ENCODE measurements at regions not wholly inside any gene's neighbourhood (a gene's known extent, or its start where the extent isn't known, plus 50 kb on each side); places are given as distances from the start of the nearest gene placed in this dataset.
A peak's percentile ranks its signal among the peaks of the same experiment; 100 is the strongest.

DNA sequence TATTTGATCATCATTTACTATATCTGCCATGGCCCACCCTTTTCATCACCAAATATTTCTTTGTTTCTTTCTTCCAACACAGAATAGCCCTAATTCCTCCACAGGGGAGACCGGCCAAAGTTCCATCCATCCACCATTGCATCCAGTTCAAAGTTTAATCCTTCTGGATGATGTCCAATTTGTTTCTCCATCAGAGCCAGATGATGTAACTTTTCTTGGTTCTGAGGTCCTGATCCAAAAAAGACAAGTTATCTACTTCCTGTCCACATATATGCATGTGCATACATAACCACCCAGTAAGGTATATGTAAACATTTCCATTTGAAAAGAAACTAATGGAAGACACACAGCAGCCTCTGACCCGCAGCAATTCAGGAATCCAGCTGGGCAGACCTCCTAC lies 237.3 kb downstream of the SHOX2 start:
- H3K9me3 ChIP-seq (ENCODE audit: low read depth): no peaks in the 10 kb centered on the region
- no peak overlapping the region for H3K4me2 ChIP-seq
- H3K79me2 ChIP-seq (ENCODE audit: low read depth): no peaks in the 10 kb centered on the region
- H3K4me3 ChIP-seq: no peak overlapping the region
- no peaks in the 10 kb centered on the region for H3K36me3 ChIP-seq
- peaks cover 14% of the 10 kb centered on the region for H3K4me1 Mint-ChIP-seq
- no peak overlapping the region for H3K27ac ChIP-seq
- H3K36me3 Mint-ChIP-seq: no peaks in the 10 kb centered on the region
- peaks cover 61% of the 10 kb centered on the region for H3K27me3 Mint-ChIP-seq (ENCODE audit: insufficient read depth, low read depth)
- H3F3A ChIP-seq (ENCODE audit: low read depth): no peaks in the 10 kb centered on the region
- no peaks in the 10 kb centered on the region for H4K20me1 ChIP-seq (ENCODE audit: low read depth)
- H3K9me3 Mint-ChIP-seq: peaks cover 2% of the 10 kb centered on the region
- TF ChIP-seq EZH2 (IDR thresholded peaks at IDR 0.05) (no peak), EZH2phosphoT487 (IDR thresholded peaks at IDR 0.05) (no peak)
- TF ChIP-seq, protein P1, sequence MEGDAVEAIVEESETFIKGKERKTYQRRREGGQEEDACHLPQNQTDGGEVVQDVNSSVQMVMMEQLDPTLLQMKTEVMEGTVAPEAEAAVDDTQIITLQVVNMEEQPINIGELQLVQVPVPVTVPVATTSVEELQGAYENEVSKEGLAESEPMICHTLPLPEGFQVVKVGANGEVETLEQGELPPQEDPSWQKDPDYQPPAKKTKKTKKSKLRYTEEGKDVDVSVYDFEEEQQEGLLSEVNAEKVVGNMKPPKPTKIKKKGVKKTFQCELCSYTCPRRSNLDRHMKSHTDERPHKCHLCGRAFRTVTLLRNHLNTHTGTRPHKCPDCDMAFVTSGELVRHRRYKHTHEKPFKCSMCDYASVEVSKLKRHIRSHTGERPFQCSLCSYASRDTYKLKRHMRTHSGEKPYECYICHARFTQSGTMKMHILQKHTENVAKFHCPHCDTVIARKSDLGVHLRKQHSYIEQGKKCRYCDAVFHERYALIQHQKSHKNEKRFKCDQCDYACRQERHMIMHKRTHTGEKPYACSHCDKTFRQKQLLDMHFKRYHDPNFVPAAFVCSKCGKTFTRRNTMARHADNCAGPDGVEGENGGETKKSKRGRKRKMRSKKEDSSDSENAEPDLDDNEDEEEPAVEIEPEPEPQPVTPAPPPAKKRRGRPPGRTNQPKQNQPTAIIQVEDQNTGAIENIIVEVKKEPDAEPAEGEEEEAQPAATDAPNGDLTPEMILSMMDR (IDR thresholded peaks at IDR 0.05): no peak
- no peak overlapping the region for H2AFZ ChIP-seq (replicated peaks)
- no peak for DNase-seq (ENCODE audit: low spot score)
- H3K9ac ChIP-seq: no peak overlapping the region
- H3K27ac Mint-ChIP-seq: no peak overlapping the region
- H3K4me3 Mint-ChIP-seq: no peak overlapping the region
- peaks cover 3% of the 10 kb centered on the region for H3K4me1 ChIP-seq
- no peaks in the 10 kb centered on the region for H3K27me3 ChIP-seq

- H3K36me3 Mint-ChIP-seq: no peaks in the 10 kb centered on the region
- Histone ChIP-seq H3K9me3 (ENCODE audit: low read depth) (no peaks in the 10 kb centered on the region), H3F3A (ENCODE audit: low read depth) (no peaks in the 10 kb centered on the region), H3K9ac (no peak overlapping the region), H3K79me2 (ENCODE audit: low read depth) (no peaks in the 10 kb centered on the region), H4K20me1 (ENCODE audit: low read depth) (no peaks in the 10 kb centered on the region), H3K27me3 (no peaks in the 10 kb centered on the region), H3K27ac (no peak overlapping the region), H3K36me3 (no peaks in the 10 kb centered on the region), H3K4me1 (no peaks in the 10 kb centered on the region), H2AFZ (replicated peaks) (no peak overlapping the region), H3K4me2 (no peak overlapping the region), H3K4me3 (no peak overlapping the region)
- no peak overlapping the region for H3K27ac Mint-ChIP-seq
- TF ChIP-seq, protein P1 (IDR thresholded peaks at IDR 0.05): no peak
- no peak for TF ChIP-seq EZH2phosphoT487 (IDR thresholded peaks at IDR 0.05)
- no peak for TF ChIP-seq EZH2 (IDR thresholded peaks at IDR 0.05)
- peaks cover 2% of the 10 kb centered on the region for H3K9me3 Mint-ChIP-seq
- peaks cover 14% of the 10 kb centered on the region for H3K4me1 Mint-ChIP-seq
- peaks cover 64% of the 10 kb centered on the region for H3K27me3 Mint-ChIP-seq (ENCODE audit: insufficient read depth, low read depth)
- H3K4me3 Mint-ChIP-seq: no peak overlapping the region
- no peak for DNase-seq (ENCODE audit: low spot score)
Observed at GRCh38 chr3:157868196-157868595, 238.0 kb downstream of the SHOX2 start.

DNA sequence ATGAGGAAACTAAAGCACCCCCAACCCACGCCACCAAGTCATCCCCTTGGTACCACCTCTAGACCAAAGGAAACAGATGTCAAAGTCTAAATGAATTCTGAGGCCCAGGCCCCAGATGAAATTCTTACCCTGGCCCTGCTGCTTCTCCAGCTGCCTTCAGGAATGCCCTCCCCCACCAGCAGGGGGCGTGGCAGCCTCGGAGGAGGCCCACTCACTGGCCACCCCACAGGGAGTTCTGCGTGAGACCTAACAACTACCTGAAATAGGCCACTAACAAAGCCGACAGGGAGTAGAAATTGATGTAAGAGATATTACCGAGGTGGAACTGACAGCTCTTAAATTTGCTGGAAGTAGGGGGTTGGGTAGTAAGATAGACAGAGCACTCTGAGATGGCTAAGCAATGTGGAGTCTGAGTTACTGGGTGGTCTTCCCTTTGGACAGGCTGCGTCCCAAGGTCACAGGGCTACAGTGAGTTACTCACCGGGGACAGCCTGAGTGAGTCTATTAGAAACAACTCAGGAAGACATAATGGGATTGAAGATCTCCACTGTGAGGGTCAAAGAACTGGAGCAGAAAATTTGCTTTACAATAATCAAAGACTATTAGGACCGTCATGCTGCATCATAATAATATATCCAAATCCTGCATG lies 240.7 kb downstream of the SHOX2 start:
- Histone ChIP-seq H3K27ac (no peak overlapping the region), H3K9me3 (ENCODE audit: low read depth) (no peaks in the 10 kb centered on the region), H3K27me3 (no peaks in the 10 kb centered on the region), H4K20me1 (ENCODE audit: low read depth) (no peaks in the 10 kb centered on the region), H3K4me1 (no peaks in the 10 kb centered on the region), H2AFZ (replicated peaks) (no peak overlapping the region), H3K9ac (no peak overlapping the region), H3K79me2 (ENCODE audit: low read depth) (no peaks in the 10 kb centered on the region), H3F3A (ENCODE audit: low read depth) (no peaks in the 10 kb centered on the region), H3K4me2 (no peak overlapping the region), H3K4me3 (no peak overlapping the region), H3K36me3 (no peaks in the 10 kb centered on the region)
- H3K36me3 Mint-ChIP-seq: no peaks in the 10 kb centered on the region
- H3K4me3 Mint-ChIP-seq: peak overlapping the region; percentile 5
- peaks cover 14% of the 10 kb centered on the region for H3K4me1 Mint-ChIP-seq
- DNase-seq (ENCODE audit: low spot score): peak; percentile 61
- no peak for TF ChIP-seq EZH2 (IDR thresholded peaks at IDR 0.05)
- TF ChIP-seq, protein P1 (IDR thresholded peaks at IDR 0.05): peak; percentile 85
- peaks cover 2% of the 10 kb centered on the region for H3K9me3 Mint-ChIP-seq
- peaks cover 68% of the 10 kb centered on the region for H3K27me3 Mint-ChIP-seq (ENCODE audit: insufficient read depth, low read depth)
- H3K27ac Mint-ChIP-seq: no peak overlapping the region

Measured in neural progenitor cell (in vitro differentiated cells).